IMR-90 (cell line): ENCODE measurements at regions not wholly inside any gene's neighbourhood (a gene's known extent, or its start where the extent isn't known, plus 50 kb on each side); places are given as distances from the start of the nearest gene placed in this dataset.

Source experiments
- ATAC-seq: fragments of 200-7000 bp; cut with Tn5 transposase; 2 replicates; pipeline ENCODE4 v1.9.1; 2020; ENCODE audit warnings: low read depth, mild to moderate bottlenecking, moderate library complexity
- BruUV-seq: library from RNA; stranded (reverse); fragments of 400-500 nt; replicated peaks from 2 replicates; lab custom pipeline; 2021; lab: Mats Ljungman, UMichigan
- CTCF ChIA-PET: fragments of 300-600 bp; formaldehyde crosslinking; extraction: SDS; loops from one replicate; lab custom pipeline; 2021; ENCODE audit warnings: antibody characterized with exemption; lab: Yijun Ruan, JAX
- POLR2A ChIA-PET: fragments of 300-600 bp; sonication (Branson Sonifier 250); formaldehyde crosslinking; loops from one replicate; lab custom pipeline; 2022; ENCODE audit warnings: antibody characterized with exemption; ENCODE audit not compliant: unreplicated experiment; lab: Charles Lee
- DNase-seq: peaks from one replicate; pipeline ENCODE4 v3.0.0; 2013
- H2AFZ ChIP-seq: replicated peaks from 2 replicates; pipeline ENCODE3; 2013; ENCODE audit warnings: low read length, mild to moderate bottlenecking; ENCODE audit not compliant: poor library complexity
- H2AK5ac ChIP-seq: 2 replicates; pipeline ENCODE4 v1.6.1; 2013; ENCODE audit warnings: low read depth, low read length, inconsistent platforms
- H2AK9ac ChIP-seq: replicated peaks from 2 replicates; pipeline ENCODE3; 2013; ENCODE audit warnings: mild to moderate bottlenecking, low read depth, low read length, moderate library complexity; ENCODE audit not compliant: poor library complexity
- H2BK120ac ChIP-seq: 2 replicates; pipeline ENCODE4 v1.6.1; 2013; ENCODE audit warnings: low read depth, low read length, inconsistent platforms
- H2BK15ac ChIP-seq: 3 replicates; pipeline ENCODE4 v1.6.1; 2013; ENCODE audit warnings: low read depth, low read length, inconsistent platforms
- H2BK20ac ChIP-seq: 2 replicates; pipeline ENCODE4 v1.6.1; 2013; ENCODE audit warnings: low read depth, mild to moderate bottlenecking, inconsistent platforms, low read length, moderate library complexity
- H2BK5ac ChIP-seq: 2 replicates; pipeline ENCODE4 v1.6.1; 2013; ENCODE audit warnings: mild to moderate bottlenecking, low read depth, low read length, inconsistent platforms; ENCODE audit not compliant: poor library complexity, severe bottlenecking
- H3K14ac ChIP-seq: replicated peaks from 2 replicates; pipeline ENCODE4 v1.6.1; 2013; ENCODE audit warnings: low read depth, low read length, inconsistent platforms
- H3K18ac ChIP-seq: 2 replicates; pipeline ENCODE4 v1.6.1; 2013; ENCODE audit warnings: low read depth, low read length, control low read depth
- H3K23ac ChIP-seq: 2 replicates; pipeline ENCODE4 v1.6.1; 2013; ENCODE audit warnings: low read depth, low read length, inconsistent platforms
- H3K27ac ChIP-seq: 2 replicates; pipeline ENCODE4 v1.5.1; 2013; ENCODE audit warnings: mild to moderate bottlenecking, control low read depth, low read length; ENCODE audit not compliant: insufficient read depth
- H3K27me3 ChIP-seq: 2 replicates; pipeline ENCODE4 v1.6.1; 2013; ENCODE audit warnings: low read length; ENCODE audit not compliant: control insufficient read depth, insufficient read depth
- H3K36me3 ChIP-seq: 2 replicates; pipeline ENCODE4 v1.6.1; 2013; ENCODE audit warnings: low read length, mixed read lengths; ENCODE audit not compliant: control insufficient read depth, insufficient read depth
- H3K4ac ChIP-seq: 2 replicates; pipeline ENCODE4 v1.6.1; 2013; ENCODE audit warnings: low read depth, low read length, inconsistent platforms
- H3K4me1 ChIP-seq: 2 replicates; pipeline ENCODE4 v1.6.1; 2013; ENCODE audit warnings: low read length, mixed read lengths; ENCODE audit not compliant: control insufficient read depth, insufficient read depth
- H3K4me2 ChIP-seq: 2 replicates; pipeline ENCODE4 v1.6.1; 2013; ENCODE audit warnings: low read depth, mild to moderate bottlenecking, control low read depth, low read length, moderate library complexity
- H3K4me3 ChIP-seq: 2 replicates; pipeline ENCODE4 v1.5.1; 2013; ENCODE audit warnings: low read depth, mild to moderate bottlenecking, control low read depth, low read length, moderate library complexity; ENCODE audit not compliant: insufficient read depth
- H3K56ac ChIP-seq: 2 replicates; pipeline ENCODE4 v1.6.1; 2013; ENCODE audit warnings: low read length, inconsistent platforms; ENCODE audit not compliant: insufficient read depth; ENCODE audit errors: extremely low read depth
- H3K79me1 ChIP-seq, 2 experiments: 2 replicates each; pipeline ENCODE4 v1.6.1; 2013; ENCODE audit warnings: low read length in 2 of 2, inconsistent platforms in 1 of 2, low read depth in 1 of 2
- H3K9ac ChIP-seq: 2 replicates; pipeline ENCODE4 v1.6.1; 2013; ENCODE audit warnings: low read depth, low read length, control low read depth
- H3K9me1 ChIP-seq: 2 replicates; pipeline ENCODE4 v1.6.1; 2013; ENCODE audit warnings: low read length, inconsistent platforms; ENCODE audit not compliant: insufficient read depth
- H3K9me3 ChIP-seq: 2 replicates; pipeline ENCODE4 v1.6.1; 2013; ENCODE audit warnings: low read length; ENCODE audit not compliant: control insufficient read depth, insufficient read depth
- H4K20me1 ChIP-seq: 2 replicates; pipeline ENCODE4 v1.6.1; 2013; ENCODE audit warnings: low read length, inconsistent platforms; ENCODE audit not compliant: insufficient read depth
- H4K5ac ChIP-seq: 2 replicates; pipeline ENCODE4 v1.6.1; 2013; ENCODE audit warnings: mild to moderate bottlenecking, low read depth, low read length, control low read depth
- H4K8ac ChIP-seq, 2 experiments: 2 replicates each; pipeline ENCODE4 v1.6.1; 2013; ENCODE audit warnings: low read depth in 2 of 2, low read length in 2 of 2, control low read depth in 1 of 2, inconsistent platforms in 1 of 2
- H4K91ac ChIP-seq: 2 replicates; pipeline ENCODE4 v1.6.1; 2013; ENCODE audit warnings: low read depth, low read length, inconsistent platforms; ENCODE audit not compliant: insufficient read depth
- BHLHE40 ChIP-seq: fragments of 150-350 bp; IDR thresholded peaks from 2 replicates; pipeline ENCODE4 v1.6.1; 2016; ENCODE audit warnings: mild to moderate bottlenecking, low read depth, low read length
- CEBPB ChIP-seq: IDR thresholded peaks from 2 replicates; pipeline ENCODE4 v1.6.1; 2012; ENCODE audit warnings: low read depth, low read length, improper control_type of control experiment
- CHD1 ChIP-seq: IDR thresholded peaks from 2 replicates; pipeline ENCODE4 v1.6.1; 2012; ENCODE audit warnings: low read depth, low read length, improper control_type of control experiment
- ELK1 ChIP-seq: fragments of 150-350 bp; IDR thresholded peaks from 2 replicates; pipeline ENCODE4 v1.6.1; 2016; ENCODE audit warnings: low read depth, mild to moderate bottlenecking, low read length, moderate library complexity, borderline replicate concordance
- FOS ChIP-seq: fragments of 150-350 bp; IDR thresholded peaks from 2 replicates; pipeline ENCODE4 v1.6.1; 2016; ENCODE audit warnings: low read depth, low read length
- MAFK ChIP-seq: IDR thresholded peaks from 2 replicates; pipeline ENCODE4 v1.6.1; 2012; ENCODE audit warnings: low read depth, low read length, improper control_type of control experiment
- MAZ ChIP-seq: IDR thresholded peaks from 2 replicates; pipeline ENCODE4 v1.6.1; 2012; ENCODE audit warnings: low read depth, mild to moderate bottlenecking, low read length, improper control_type of control experiment, moderate library complexity, borderline replicate concordance
- MXI1 ChIP-seq: IDR thresholded peaks from 2 replicates; pipeline ENCODE4 v1.6.1; 2012; ENCODE audit warnings: low read depth, mild to moderate bottlenecking, low read length, moderate library complexity, borderline replicate concordance
- NFE2L2 ChIP-seq: fragments of 150-350 bp; IDR thresholded peaks from 2 replicates; pipeline ENCODE4 v1.6.1; 2016; ENCODE audit warnings: low read depth, mild to moderate bottlenecking, low read length
- POLR2A ChIP-seq: IDR thresholded peaks from 2 replicates; pipeline ENCODE4 v1.6.1; 2012; ENCODE audit warnings: mild to moderate bottlenecking, low read depth, low read length
- RAD21 ChIP-seq: IDR thresholded peaks from 2 replicates; pipeline ENCODE4 v1.6.1; 2012; ENCODE audit warnings: low read length, improper control_type of control experiment
- RCOR1 ChIP-seq: IDR thresholded peaks from 2 replicates; pipeline ENCODE4 v1.6.1; 2012; ENCODE audit warnings: mild to moderate bottlenecking, low read length, improper control_type of control experiment; ENCODE audit not compliant: insufficient replicate concordance
- RFX5 ChIP-seq: IDR thresholded peaks from 2 replicates; pipeline ENCODE4 v1.8.0; 2012; ENCODE audit warnings: low read depth, mild to moderate bottlenecking, low read length, moderate library complexity
- SMC3 ChIP-seq: fragments of 150-350 bp; IDR thresholded peaks from 2 replicates; pipeline ENCODE4 v1.6.1; 2016; ENCODE audit warnings: low read depth, mild to moderate bottlenecking, antibody characterized with exemption, low read length, moderate library complexity
- USF2 ChIP-seq: fragments of 150-350 bp; IDR thresholded peaks from 2 replicates; pipeline ENCODE4 v1.6.1; 2017; ENCODE audit warnings: mild to moderate bottlenecking, antibody characterized with exemption, low read length, low read depth
- WGBS, 2 experiments: methylation state at CpG; one replicate each; pipeline versions ENCODE4 v1.1.5 to v1.1.7; 2013; ENCODE audit warnings: missing lambda C conversion rate in 2 of 2; ENCODE audit not compliant: insufficient read length in 1 of 2; ENCODE audit errors: extremely low coverage in 2 of 2; 5-methylcytosine and 5-hydroxymethylcytosine counted together
- dilution Hi-C: fragments of 300-500 bp; cut with HindIII; formaldehyde crosslinking; loops from one replicate; pipeline ENCODE4 v1.14.3; 2018; ENCODE audit warnings: low sequenced_read_pairs; ENCODE audit not compliant: unreplicated experiment
- in situ Hi-C: fragments of 300-500 bp; cut with MboI; formaldehyde crosslinking; loops from 3 replicates; pipeline ENCODE4 v1.14.3; 2019; ENCODE audit warnings: low sequenced_read_pairs, inconsistent platforms, mixed read lengths
- intact Hi-C: fragments of 100-400 bp; cut with micrococcal nuclease; formaldehyde crosslinking; loops from 2 replicates; pipeline ENCODE4 v1.10.0; 2022
- TF ChIP-seq, protein P1 (sequence below): conservative IDR thresholded peaks from 2 replicates; pipeline ENCODE4 v1.5.1; 2012; ENCODE audit warnings: mild to moderate bottlenecking, low read depth, low read length, improper control_type of control experiment

DNA sequence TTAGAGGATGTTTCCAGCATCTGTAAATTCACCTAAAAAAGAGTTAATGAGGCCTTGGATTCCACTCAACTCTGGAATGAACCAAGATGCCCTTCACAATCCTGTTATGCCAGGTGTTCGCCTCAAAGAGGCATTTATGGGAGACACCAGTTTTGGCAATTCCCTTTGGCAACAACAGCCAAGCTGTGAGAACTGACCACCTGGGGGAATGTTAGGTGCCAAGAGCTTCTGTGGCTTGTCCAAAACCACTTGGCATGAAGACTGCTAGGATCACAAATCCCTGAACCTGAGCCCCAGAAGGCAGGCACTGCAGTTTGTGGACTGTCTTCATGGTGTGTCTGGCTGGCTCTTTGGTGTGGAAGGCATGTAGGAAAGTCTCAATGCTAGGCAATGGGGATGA lies 164.4 kb upstream of the BDNF start:
- Histone ChIP-seq H3K27ac (no peak overlapping the region), H3K27me3 (no peaks in the 10 kb centered on the region), H3K4me2 (no peak overlapping the region), H3K9ac (no peak overlapping the region), H3K4me1 (peaks cover 2% of the 10 kb centered on the region; the same call in 1 of the 2 replicates), H4K20me1 (no peaks in the 10 kb centered on the region), H2BK5ac (no peak overlapping the region), H3K56ac (no peak overlapping the region), H3K79me1 (no peaks in the 10 kb centered on the region), H3K9me1 (no peaks in the 10 kb centered on the region), H4K91ac (no peak overlapping the region), H2AK5ac (peak overlapping the region; percentile 45; the same call in 1 of the 2 replicates), H2BK120ac (no peak overlapping the region), H2BK15ac (no peak overlapping the region), H2AFZ (no peak overlapping the region), H4K8ac (no peak overlapping the region), H3K4ac (no peak overlapping the region), H3K9me3 (no peaks in the 10 kb centered on the region), H3K18ac (no peak overlapping the region), H3K23ac (no peak overlapping the region), H2AK9ac (no peak overlapping the region), H3K36me3 (no peaks in the 10 kb centered on the region), H3K4me3 (no peak overlapping the region), H2BK20ac (no peak overlapping the region), H3K14ac (no peak overlapping the region), H4K5ac (no peak overlapping the region)
- ATAC-seq (no peak), DNase-seq (no peak)
- dilution Hi-C loops, result no loop called here
- TF ChIP-seq MXI1, result no peak
- TF ChIP-seq CHD1, result no peak
- TF ChIP-seq NFE2L2, result no peak
- TF ChIP-seq FOS, result no peak
- no peak for TF ChIP-seq BHLHE40
- no peak for TF ChIP-seq USF2
- no peak for TF ChIP-seq RFX5
- no peak for TF ChIP-seq CEBPB
- TF ChIP-seq RAD21, result no peak
- no peak for TF ChIP-seq MAFK
- TF ChIP-seq MAZ, result no peak
- no peak for TF ChIP-seq ELK1
- no peak for TF ChIP-seq POLR2A
- no peak for TF ChIP-seq RCOR1
- TF ChIP-seq, protein P1, sequence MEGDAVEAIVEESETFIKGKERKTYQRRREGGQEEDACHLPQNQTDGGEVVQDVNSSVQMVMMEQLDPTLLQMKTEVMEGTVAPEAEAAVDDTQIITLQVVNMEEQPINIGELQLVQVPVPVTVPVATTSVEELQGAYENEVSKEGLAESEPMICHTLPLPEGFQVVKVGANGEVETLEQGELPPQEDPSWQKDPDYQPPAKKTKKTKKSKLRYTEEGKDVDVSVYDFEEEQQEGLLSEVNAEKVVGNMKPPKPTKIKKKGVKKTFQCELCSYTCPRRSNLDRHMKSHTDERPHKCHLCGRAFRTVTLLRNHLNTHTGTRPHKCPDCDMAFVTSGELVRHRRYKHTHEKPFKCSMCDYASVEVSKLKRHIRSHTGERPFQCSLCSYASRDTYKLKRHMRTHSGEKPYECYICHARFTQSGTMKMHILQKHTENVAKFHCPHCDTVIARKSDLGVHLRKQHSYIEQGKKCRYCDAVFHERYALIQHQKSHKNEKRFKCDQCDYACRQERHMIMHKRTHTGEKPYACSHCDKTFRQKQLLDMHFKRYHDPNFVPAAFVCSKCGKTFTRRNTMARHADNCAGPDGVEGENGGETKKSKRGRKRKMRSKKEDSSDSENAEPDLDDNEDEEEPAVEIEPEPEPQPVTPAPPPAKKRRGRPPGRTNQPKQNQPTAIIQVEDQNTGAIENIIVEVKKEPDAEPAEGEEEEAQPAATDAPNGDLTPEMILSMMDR, result no peak
- no peak for TF ChIP-seq SMC3
- ChIA-PET POLR2A (no interaction called here), CTCF (no interaction called here)
- BruUV-seq, result no TSS peak
- in situ Hi-C loops, result no loop called here
- intact Hi-C loops, result loop anchor here (10.0 kb wide), 1 partner anchor 140 kb away; no protein-coding TSS in a partner anchor
- no CpG with 5 or more reads among the region's 1 CpG for WGBS, 2 experiments
